Motor neuron (in vitro differentiated cells): ENCODE measurements at regions not wholly inside any gene's neighbourhood (a gene's known extent, or its start where the extent isn't known, plus 50 kb on each side); places are given as distances from the start of the nearest gene placed in this dataset.

Source experiments
- ATAC-seq, 8 experiments: fragments of 200-7000 bp; cut with Tn5 transposase; replicated peaks in 6 of 8; 2 replicates each; pipeline ENCODE4 v1.8.0; 2021; ENCODE audit warnings: mild to moderate bottlenecking in 8 of 8, moderate library complexity in 8 of 8
- H3K27ac ChIP-seq, 2 donors: fragments of 250-450 bp; sonication (Bioruptor Pico); 2 replicates each; pipeline ENCODE4 v1.9.0; 2021; ENCODE audit warnings: antibody characterized with exemption in 2 of 2, mild to moderate bottlenecking in 2 of 2, moderate library complexity in 1 of 2
- H3K4me1 ChIP-seq, 2 donors: fragments of 250-450 bp; sonication (Bioruptor Pico); replicated peaks in 1 of 2; 2 replicates each; pipeline ENCODE4 v1.6.1; 2021; ENCODE audit warnings: antibody characterized with exemption in 2 of 2, mild to moderate bottlenecking in 2 of 2, moderate library complexity in 1 of 2
- H3K4me3 ChIP-seq, 5 donors: fragments of 250-450 bp; sonication (Bioruptor Pico); 2 replicates each; pipeline ENCODE4 v1.9.0; 2021; ENCODE audit warnings: antibody characterized with exemption in 5 of 5, mild to moderate bottlenecking in 5 of 5, moderate library complexity in 4 of 5
- WGBS, 10 experiments: fragments of 450-650 bp; shearing (Covaris generic); methylation state at CpG; one replicate each; pipeline ENCODE4 v1.0.0; 2022; 5-methylcytosine and 5-hydroxymethylcytosine counted together
- in situ Hi-C, 9 experiments: fragments of 400-800 bp; cut with MboI; loops; one replicate each; pipeline ENCODE4 v1.15.0; 2021; ENCODE audit warnings: low sequenced_read_pairs in 9 of 9, low pct_unique_long_range_greater_than_20kb in 2 of 9; ENCODE audit not compliant: unreplicated experiment in 9 of 9

GRCh38 chr1:244219149-244219548 lies 168.1 kb downstream of the ZBTB18 start:
- no peak for ATAC-seq
- in situ Hi-C loops = no loop called here
- H3K4me3 ChIP-seq = no peak overlapping the region
- peaks cover 7 to 9% of the 10 kb centered on the region in 2 donors for H3K4me1 ChIP-seq
- H3K27ac ChIP-seq = no peak overlapping the region

GRCh38 chr1:244219802-244220201 lies 168.7 kb downstream of the ZBTB18 start:
- no peak overlapping the region for H3K4me3 ChIP-seq
- no peak overlapping the region for H3K27ac ChIP-seq
- in situ Hi-C loops = no loop called here
- WGBS, 10 experiments = 40 to 100% (median 87%) methylated on average over 1 to 5 of the region's 5 CpGs; no CpG with 5 or more reads in 2 of the 10 experiments
- H3K4me1 ChIP-seq = peaks cover under 1 to 4% of the 10 kb centered on the region in 2 donors
- ATAC-seq = no peak

GRCh38 chr1:244220410-244220809 lies 169.3 kb downstream of the ZBTB18 start:
- Histone ChIP-seq H3K4me3 (no peak overlapping the region), H3K27ac (no peak overlapping the region), H3K4me1 (peaks cover 0 to 4% of the 10 kb centered on the region in 2 donors)
- ATAC-seq = no peak
- in situ Hi-C loops = no loop called here
- WGBS, 10 experiments = 31 to 86% (median 59%) methylated on average over 2 to 3 of the region's 3 CpGs

GRCh38 chr1:244221991-244222390 lies 170.9 kb downstream of the ZBTB18 start:
- no peak overlapping the region for H3K4me3 ChIP-seq
- 0 to 81% (median 41%) methylated on average over 1 to 3 of the region's 4 CpGs; no CpG with 5 or more reads in 2 of the 10 experiments for WGBS, 10 experiments
- peak in 1 of 8 experiments; percentile 74 for ATAC-seq
- H3K4me1 ChIP-seq = peaks cover 0 to 4% of the 10 kb centered on the region in 2 donors
- no peak overlapping the region for H3K27ac ChIP-seq
- in situ Hi-C loops = no loop called here

- no peak overlapping the region for H3K27ac ChIP-seq
- 38 to 95% (median 80%) methylated on average over 4 to 10 of the region's 11 CpGs for WGBS, 10 experiments
- ATAC-seq = no peak
- in situ Hi-C loops = no loop called here
- H3K4me1 ChIP-seq = no peaks in the 10 kb centered on the region
- H3K4me3 ChIP-seq = no peak overlapping the region
Measured at GRCh38 chr1:244224487-244225430, 173.7 kb downstream of the ZBTB18 start.

GRCh38 chr1:244226435-244226834 lies 175.4 kb downstream of the ZBTB18 start:
- H3K4me3 ChIP-seq = no peak overlapping the region
- 35 to 100% (median 89%) methylated on average over 1 to 3 of the region's 3 CpGs; no CpG with 5 or more reads in 1 of the 10 experiments for WGBS, 10 experiments
- in situ Hi-C loops = no loop called here
- no peak overlapping the region for H3K27ac ChIP-seq
- H3K4me1 ChIP-seq = peaks cover 0 to 2% of the 10 kb centered on the region in 2 donors
- peak in 1 of 8 experiments; percentile 27 for ATAC-seq

- in situ Hi-C loops = no loop called here
- Histone ChIP-seq H3K4me3 (no peak overlapping the region), H3K4me1 (peaks cover 0 to 3% of the 10 kb centered on the region in 2 donors), H3K27ac (no peak overlapping the region)
- WGBS, 10 experiments = 33 to 100% (median 96%) methylated on average over 1 to 9 of the region's 9 CpGs; no CpG with 5 or more reads in 1 of the 10 experiments
- ATAC-seq = no peak
Measured at GRCh38 chr1:244230470-244230869, 179.4 kb downstream of the ZBTB18 start.

- H3K4me3 ChIP-seq = no peak overlapping the region
- peak in 2 of 8 experiments; percentile 13 to 36 for ATAC-seq
- in situ Hi-C loops = no loop called here
Measured at GRCh38 chr1:244231193-244231571, 180.1 kb downstream of the ZBTB18 start.

GRCh38 chr1:244231572-244232315 lies 180.7 kb downstream of the ZBTB18 start:
- Histone ChIP-seq H3K4me3 (no peak overlapping the region), H3K27ac (no peak overlapping the region), H3K4me1 (peaks cover 0 to 3% of the 10 kb centered on the region in 2 donors)
- WGBS, 10 experiments = 0 to 79% (median 61%) methylated on average over 2 to 23 of the region's 27 CpGs; no CpG with 5 or more reads in 1 of the 10 experiments
- in situ Hi-C loops = no loop called here
- ATAC-seq = peak in 5 of 8 experiments; percentile 58 to 90 (median 85)

More at GRCh38 chr1:244231193-244231571, 180.1 kb downstream of the ZBTB18 start:
- Histone ChIP-seq H3K27ac (no peak overlapping the region), H3K4me1 (peaks cover 0 to 3% of the 10 kb centered on the region in 2 donors)
- WGBS, 10 experiments = 17 to 100% (median 85%) methylated on average over 1 to 8 of the region's 8 CpGs; no CpG with 5 or more reads in 3 of the 10 experiments

GRCh38 chr1:244234009-244234643 lies 183.0 kb downstream of the ZBTB18 start:
- Histone ChIP-seq H3K4me1 (peaks cover 0 to 3% of the 10 kb centered on the region in 2 donors), H3K4me3 (no peak overlapping the region), H3K27ac (no peak overlapping the region)
- ATAC-seq = no peak
- in situ Hi-C loops = no loop called here
- 60 to 96% (median 81%) methylated on average over 1 to 14 of the region's 15 CpGs; no CpG with 5 or more reads in 1 of the 10 experiments for WGBS, 10 experiments

GRCh38 chr1:244235157-244235556 lies 184.1 kb downstream of the ZBTB18 start:
- no peak for ATAC-seq

GRCh38 chr1:244236101-244236500 lies 185.0 kb downstream of the ZBTB18 start:
- WGBS, 10 experiments = 67 to 92% (median 84%) methylated on average over 2 to 6 of the region's 6 CpGs; no CpG with 5 or more reads in 2 of the 10 experiments
- no peak for ATAC-seq

More at GRCh38 chr1:244235157-244235556, 184.1 kb downstream of the ZBTB18 start:
- 65 to 94% (median 93%) methylated on average over 2 of the region's 2 CpGs; no CpG with 5 or more reads in 5 of the 10 experiments for WGBS, 10 experiments
- peaks cover 0 to 3% of the 10 kb centered on the region in 2 donors for H3K4me1 ChIP-seq
- H3K4me3 ChIP-seq = no peak overlapping the region
- no peak overlapping the region for H3K27ac ChIP-seq
- in situ Hi-C loops = no loop called here

More at GRCh38 chr1:244236101-244236500, 185.0 kb downstream of the ZBTB18 start:
- Histone ChIP-seq H3K4me1 (peaks cover 0 to 3% of the 10 kb centered on the region in 2 donors), H3K4me3 (no peak overlapping the region), H3K27ac (no peak overlapping the region)
- in situ Hi-C loops = no loop called here
